Ovary (tissue), 3 donors: ENCODE measurements at regions not wholly inside any gene's neighbourhood (a gene's known extent, or its start where the extent isn't known, plus 50 kb on each side); places are given as distances from the start of the nearest gene placed in this dataset.

Experiments
- CTCF ChIP-seq, 3 donors: fragments of 450-650 bp in 2 of 3; fragments of 200-600 bp in 1 of 3; IDR thresholded peaks; one replicate each; pipeline versions ENCODE4 v1.5.1 to v1.8.0; 2016 to 2022; ENCODE audit warnings: antibody characterized with exemption in 3 of 3, mild to moderate bottlenecking in 1 of 3
- EP300 ChIP-seq: sonication (generic); formaldehyde crosslinking; IDR thresholded peaks from one replicate; pipeline ENCODE4 v1.6.1; 2017; ENCODE audit warnings: antibody characterized with exemption
- donor health status: DM: no; HTN: no; CAD: no.

DNA sequence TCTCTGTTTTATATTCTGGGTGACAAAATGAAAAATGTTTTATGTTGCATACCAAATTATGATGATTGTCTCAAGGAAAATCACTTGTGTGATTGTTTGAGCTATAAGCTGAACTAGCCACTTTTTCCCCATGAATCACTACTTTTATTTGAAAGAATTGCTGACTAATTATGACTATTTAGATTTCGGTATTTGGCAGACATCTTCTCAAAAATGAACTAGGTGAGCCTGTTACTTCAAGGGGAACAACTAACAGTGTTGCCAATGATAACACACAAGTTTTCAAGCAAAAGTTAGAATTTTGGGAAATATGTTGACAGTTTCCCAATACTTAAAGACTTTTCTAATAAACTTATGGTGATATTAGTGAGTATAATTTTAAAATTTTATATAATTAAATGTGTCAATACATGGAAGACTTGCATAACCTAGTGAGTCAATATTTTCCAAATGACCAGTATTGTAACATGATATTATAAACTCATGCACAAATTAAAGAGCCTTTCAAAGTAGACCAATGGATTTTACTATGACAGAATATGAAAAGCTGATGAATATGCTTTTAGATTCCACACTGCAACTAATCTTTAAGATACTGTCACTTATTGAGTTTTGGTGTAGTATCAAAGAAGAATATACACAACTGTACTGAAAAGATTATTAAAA is 187.7 kb upstream of the GATB start:
- no peak for TF ChIP-seq CTCF (IDR thresholded peaks at IDR 0.05)
- TF ChIP-seq EP300: no peak
